Type B pancreatic cell (in vitro differentiated cells): ENCODE measurements at regions not wholly inside any gene's neighbourhood (a gene's known extent, or its start where the extent isn't known, plus 50 kb on each side); places are given as distances from the start of the nearest gene placed in this dataset.

Source experiments
- DNase-seq: peaks from one replicate; pipeline ENCODE4 v3.0.0; 2021; ENCODE audit warnings: mixed read lengths; ENCODE audit not compliant: unreplicated experiment; ENCODE audit errors: extremely low spot score
- H3K27ac Mint-ChIP-seq: 2 replicates; pipeline ENCODE4 v1.8.0; 2021; ENCODE audit warnings: mild to moderate bottlenecking, mixed read lengths
- H3K27me3 Mint-ChIP-seq: 2 replicates; pipeline ENCODE4 v1.8.0; 2021; ENCODE audit warnings: mixed read lengths
- H3K36me3 Mint-ChIP-seq: 2 replicates; pipeline ENCODE4 v1.8.0; 2021; ENCODE audit warnings: mixed read lengths
- H3K4me1 Mint-ChIP-seq: one replicate; pipeline ENCODE4 v1.8.0; 2021; ENCODE audit warnings: mixed read lengths; ENCODE audit not compliant: unreplicated experiment
- H3K4me3 Mint-ChIP-seq: 2 replicates; pipeline ENCODE4 v1.8.0; 2021; ENCODE audit warnings: mild to moderate bottlenecking, mixed read lengths
- H3K9me3 Mint-ChIP-seq: 2 replicates; pipeline ENCODE4 v1.8.0; 2021; ENCODE audit warnings: mixed read lengths
- TF ChIP-seq, protein P1 (sequence below): fragments of 200-600 bp; sonication (generic); conservative IDR thresholded peaks from 2 replicates; pipeline ENCODE4 v1.5.0; 2021; ENCODE audit warnings: antibody characterized with exemption, mild to moderate bottlenecking

DNA sequence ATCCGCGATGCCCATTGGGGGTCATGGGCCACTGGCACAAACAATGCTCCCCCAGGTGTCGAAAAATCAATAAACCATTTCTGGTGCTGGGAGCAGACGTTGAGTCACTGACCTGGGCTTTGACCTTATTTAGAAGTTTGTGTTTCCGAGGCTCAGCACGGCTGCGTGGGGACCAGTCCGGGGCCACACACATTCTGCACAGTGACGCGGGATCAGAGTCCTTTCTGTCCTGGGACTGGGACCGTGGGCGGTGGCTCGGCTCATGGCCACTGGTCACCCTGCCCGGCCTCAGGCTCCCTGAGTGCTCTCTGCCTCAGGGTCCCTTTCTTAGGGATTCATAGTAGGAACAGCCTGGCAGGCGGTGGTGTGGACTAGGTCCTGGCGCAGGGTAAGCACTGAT is 1266.0 kb downstream of the BRD1 start:
- Mint-ChIP-seq H3K9me3 (no peaks in the 10 kb centered on the region), H3K4me3 (no peak overlapping the region), H3K4me1 (peaks cover under 1% of the 10 kb centered on the region), H3K36me3 (no peaks in the 10 kb centered on the region), H3K27me3 (no peaks in the 10 kb centered on the region), H3K27ac (no peak overlapping the region)
- TF ChIP-seq, protein P1, sequence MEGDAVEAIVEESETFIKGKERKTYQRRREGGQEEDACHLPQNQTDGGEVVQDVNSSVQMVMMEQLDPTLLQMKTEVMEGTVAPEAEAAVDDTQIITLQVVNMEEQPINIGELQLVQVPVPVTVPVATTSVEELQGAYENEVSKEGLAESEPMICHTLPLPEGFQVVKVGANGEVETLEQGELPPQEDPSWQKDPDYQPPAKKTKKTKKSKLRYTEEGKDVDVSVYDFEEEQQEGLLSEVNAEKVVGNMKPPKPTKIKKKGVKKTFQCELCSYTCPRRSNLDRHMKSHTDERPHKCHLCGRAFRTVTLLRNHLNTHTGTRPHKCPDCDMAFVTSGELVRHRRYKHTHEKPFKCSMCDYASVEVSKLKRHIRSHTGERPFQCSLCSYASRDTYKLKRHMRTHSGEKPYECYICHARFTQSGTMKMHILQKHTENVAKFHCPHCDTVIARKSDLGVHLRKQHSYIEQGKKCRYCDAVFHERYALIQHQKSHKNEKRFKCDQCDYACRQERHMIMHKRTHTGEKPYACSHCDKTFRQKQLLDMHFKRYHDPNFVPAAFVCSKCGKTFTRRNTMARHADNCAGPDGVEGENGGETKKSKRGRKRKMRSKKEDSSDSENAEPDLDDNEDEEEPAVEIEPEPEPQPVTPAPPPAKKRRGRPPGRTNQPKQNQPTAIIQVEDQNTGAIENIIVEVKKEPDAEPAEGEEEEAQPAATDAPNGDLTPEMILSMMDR: no peak
- DNase-seq: no peak

DNA sequence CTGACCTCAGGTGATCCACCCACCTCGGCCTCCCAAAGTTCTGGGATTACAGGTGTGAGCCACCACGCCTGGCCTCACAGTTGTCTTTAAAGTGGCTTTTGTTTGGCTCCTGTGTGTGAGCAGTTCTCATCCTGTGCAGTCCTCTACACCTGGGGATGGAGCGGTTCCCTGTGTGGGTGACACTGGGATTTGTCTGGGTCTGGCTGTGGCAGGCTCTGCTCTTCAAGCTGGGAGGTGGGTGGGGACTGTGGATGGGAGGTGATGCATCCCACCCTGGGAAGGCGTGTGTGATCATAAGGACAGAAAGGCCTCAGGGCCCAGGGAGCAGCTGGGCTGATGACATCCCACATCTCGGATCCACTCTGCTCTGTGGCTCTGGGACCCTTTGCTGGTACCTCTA is 1266.8 kb downstream of the BRD1 start:
- no peaks in the 10 kb centered on the region for H3K4me1 Mint-ChIP-seq
- H3K27me3 Mint-ChIP-seq: no peaks in the 10 kb centered on the region
- no peak overlapping the region for H3K27ac Mint-ChIP-seq
- H3K9me3 Mint-ChIP-seq: no peaks in the 10 kb centered on the region
- no peak overlapping the region for H3K4me3 Mint-ChIP-seq
- no peak for DNase-seq
- no peaks in the 10 kb centered on the region for H3K36me3 Mint-ChIP-seq
- TF ChIP-seq, protein P1: no peak

DNA sequence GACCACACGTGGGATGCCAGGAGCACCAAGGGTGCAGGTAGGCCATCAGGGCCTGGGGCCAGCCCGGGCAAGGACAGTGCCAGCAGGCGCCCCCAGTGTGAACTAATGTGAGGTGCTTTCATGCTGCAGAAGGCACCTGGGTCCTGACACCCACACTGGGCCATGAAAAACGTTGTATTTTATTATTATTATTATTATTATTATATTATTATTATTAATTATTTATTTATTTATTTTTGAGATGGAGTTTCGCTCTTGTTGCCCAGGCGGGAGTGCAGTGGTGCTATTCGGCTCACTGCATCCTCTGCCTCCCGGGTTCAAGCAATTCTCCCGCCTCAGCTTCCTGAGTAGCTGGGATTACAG is 1267.3 kb downstream of the BRD1 start:
- Mint-ChIP-seq H3K9me3 (no peaks in the 10 kb centered on the region), H3K27me3 (no peaks in the 10 kb centered on the region), H3K36me3 (no peaks in the 10 kb centered on the region), H3K27ac (no peak overlapping the region), H3K4me3 (no peak overlapping the region), H3K4me1 (peaks cover under 1% of the 10 kb centered on the region)
- DNase-seq: no peak
- TF ChIP-seq, protein P1: no peak

DNA sequence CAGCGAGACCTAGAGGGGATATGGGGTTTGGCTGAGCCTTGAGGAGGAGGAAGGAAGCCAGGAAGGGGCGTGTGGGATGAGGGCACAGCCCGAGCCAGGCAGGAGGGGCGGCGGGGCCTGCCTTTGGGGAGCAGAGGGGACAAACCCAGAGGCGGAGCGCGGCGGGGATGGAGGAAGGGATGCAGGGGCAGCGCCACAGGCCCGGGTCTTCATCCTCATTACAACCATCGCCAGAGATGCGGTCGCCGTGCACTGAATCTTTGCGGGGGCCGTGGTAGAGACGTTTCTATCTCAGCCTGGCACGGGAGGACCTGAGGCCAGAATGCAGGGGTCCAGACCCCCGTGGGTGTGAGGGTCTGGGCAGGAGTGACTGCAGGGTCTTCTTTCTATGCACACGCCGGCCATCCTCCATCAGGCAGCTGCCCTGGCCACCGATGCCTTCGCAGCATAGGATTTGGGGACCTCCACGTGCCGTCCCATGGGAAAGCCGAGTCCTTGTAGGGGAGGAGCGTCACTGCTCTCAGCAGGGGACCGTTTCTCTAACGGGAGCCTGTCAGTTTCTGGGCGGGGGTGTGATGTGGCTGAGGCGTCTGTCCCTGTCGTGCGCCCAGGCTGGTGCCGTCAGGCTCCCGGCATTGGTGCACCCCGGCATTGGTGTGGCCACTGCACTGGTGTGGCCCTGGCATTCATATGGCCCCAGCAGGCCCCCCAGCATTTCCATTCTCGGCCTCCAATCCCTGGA is 1267.9 kb downstream of the BRD1 start:
- Mint-ChIP-seq H3K9me3 (no peaks in the 10 kb centered on the region), H3K27me3 (peaks cover 4% of the 10 kb centered on the region), H3K27ac (no peak overlapping the region), H3K4me1 (peaks cover 4% of the 10 kb centered on the region), H3K36me3 (no peaks in the 10 kb centered on the region), H3K4me3 (no peak overlapping the region)
- no peak for DNase-seq
- TF ChIP-seq, protein P1: no peak

DNA sequence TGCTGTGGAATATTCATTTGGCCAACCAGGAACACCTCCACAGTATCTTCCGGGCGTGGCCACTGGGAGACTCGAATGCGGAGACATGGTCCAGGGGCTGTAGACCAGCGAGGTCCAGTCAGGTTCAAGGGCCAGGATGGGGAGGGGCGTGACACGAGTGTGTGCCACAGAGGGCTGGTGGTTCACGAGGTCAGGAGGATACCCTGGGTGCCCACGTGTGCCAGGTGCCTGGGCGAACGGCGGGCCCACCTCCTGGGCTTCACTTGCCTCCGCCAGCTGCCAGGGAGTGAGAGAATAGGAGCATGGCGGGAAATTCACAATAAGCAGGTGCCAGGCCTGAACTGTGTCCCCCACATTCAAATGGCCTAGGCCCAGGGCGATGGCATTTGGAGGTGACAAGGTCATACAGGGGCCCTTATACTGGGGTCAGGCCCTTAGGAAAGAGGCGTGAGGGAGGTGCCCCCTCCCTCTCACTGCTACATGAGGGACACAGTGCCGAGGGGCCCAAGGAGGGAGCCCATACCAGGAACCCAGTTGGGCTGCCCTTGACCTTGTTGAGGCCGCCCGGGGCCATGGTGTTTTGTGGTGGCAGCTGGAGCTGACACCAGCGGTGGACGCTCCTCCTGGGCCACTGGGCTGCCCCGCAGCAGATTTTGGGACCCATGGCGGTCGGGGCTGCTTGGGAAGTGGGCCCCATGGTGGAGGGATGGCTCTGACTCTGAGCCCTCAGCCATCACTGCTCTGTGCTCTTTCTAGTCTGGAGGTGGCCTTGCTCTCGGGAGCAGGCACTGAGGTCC is 1268.9 kb downstream of the BRD1 start:
- Mint-ChIP-seq H3K4me1 (peaks cover 4% of the 10 kb centered on the region), H3K36me3 (no peaks in the 10 kb centered on the region), H3K27ac (no peak overlapping the region), H3K9me3 (no peaks in the 10 kb centered on the region), H3K4me3 (no peak overlapping the region), H3K27me3 (peaks cover 4% of the 10 kb centered on the region)
- TF ChIP-seq, protein P1: no peak
- no peak for DNase-seq
